ENCODE measurements at regions not wholly inside any gene's neighbourhood (a gene's known extent, or its start where the extent isn't known, plus 50 kb on each side); places are given as distances from the start of the nearest gene placed in this dataset.

- H3K27ac Mint-ChIP-seq (ENCODE audit: unreplicated experiment) = no peak overlapping the region
- H3K4me1 Mint-ChIP-seq (ENCODE audit: low read depth) = no peaks in the 10 kb centered on the region
- no peak overlapping the region for H3K4me3 Mint-ChIP-seq (ENCODE audit: unreplicated experiment)
- peaks cover 1% of the 10 kb centered on the region for H3K9me3 Mint-ChIP-seq (ENCODE audit: low read depth)
- no peaks in the 10 kb centered on the region for H3K36me3 Mint-ChIP-seq (ENCODE audit: low read depth)
- TF ChIP-seq CTCF (IDR thresholded peaks at IDR 0.05) = no peak
- no peaks in the 10 kb centered on the region for H3K27me3 Mint-ChIP-seq (ENCODE audit: low read depth)
- DNase-seq (ENCODE audit: low spot score) = no peak
These were observed 1660.3 kb downstream of the EFNB2 start for GRCh38 chr13:104875038-104875754.

GRCh38 chr13:104872153-104872552 is 1663.3 kb downstream of the EFNB2 start:
- Mint-ChIP-seq H3K9me3 (ENCODE audit: low read depth) (peaks cover 12% of the 10 kb centered on the region), H3K36me3 (ENCODE audit: low read depth) (no peaks in the 10 kb centered on the region), H3K27me3 (ENCODE audit: low read depth) (no peaks in the 10 kb centered on the region), H3K4me1 (ENCODE audit: low read depth) (no peaks in the 10 kb centered on the region), H3K27ac (ENCODE audit: unreplicated experiment) (no peak overlapping the region), H3K4me3 (ENCODE audit: unreplicated experiment) (no peak overlapping the region)
- no peak for DNase-seq (ENCODE audit: low spot score)
- no peak for TF ChIP-seq CTCF (IDR thresholded peaks at IDR 0.05)

- Mint-ChIP-seq H3K4me1 (ENCODE audit: low read depth) (no peaks in the 10 kb centered on the region), H3K27ac (ENCODE audit: unreplicated experiment) (no peak overlapping the region), H3K4me3 (ENCODE audit: unreplicated experiment) (no peak overlapping the region)
These were observed 1664.0 kb downstream of the EFNB2 start for GRCh38 chr13:104871456-104871855.

GRCh38 chr13:104869501-104869900 is 1666.0 kb downstream of the EFNB2 start:
- Mint-ChIP-seq H3K36me3 (ENCODE audit: low read depth) (no peaks in the 10 kb centered on the region), H3K27me3 (ENCODE audit: low read depth) (no peaks in the 10 kb centered on the region), H3K27ac (ENCODE audit: unreplicated experiment) (no peak overlapping the region), H3K9me3 (ENCODE audit: low read depth) (peaks cover 12% of the 10 kb centered on the region), H3K4me1 (ENCODE audit: low read depth) (no peaks in the 10 kb centered on the region), H3K4me3 (ENCODE audit: unreplicated experiment) (no peak overlapping the region)
- TF ChIP-seq CTCF (IDR thresholded peaks at IDR 0.05) = no peak
- DNase-seq (ENCODE audit: low spot score) = no peak

More at GRCh38 chr13:104871456-104871855, 1664.0 kb downstream of the EFNB2 start:
- peaks cover 12% of the 10 kb centered on the region for H3K9me3 Mint-ChIP-seq (ENCODE audit: low read depth)
- DNase-seq (ENCODE audit: low spot score) = no peak
- TF ChIP-seq CTCF (IDR thresholded peaks at IDR 0.05) = no peak
- H3K27me3 Mint-ChIP-seq (ENCODE audit: low read depth) = no peaks in the 10 kb centered on the region
- H3K36me3 Mint-ChIP-seq (ENCODE audit: low read depth) = no peaks in the 10 kb centered on the region

GRCh38 chr13:104868806-104869205 is 1666.7 kb downstream of the EFNB2 start:
- H3K9me3 Mint-ChIP-seq (ENCODE audit: low read depth) = peaks cover 12% of the 10 kb centered on the region
- H3K36me3 Mint-ChIP-seq (ENCODE audit: low read depth) = no peaks in the 10 kb centered on the region
- no peak for TF ChIP-seq CTCF (IDR thresholded peaks at IDR 0.05)
- no peaks in the 10 kb centered on the region for H3K4me1 Mint-ChIP-seq (ENCODE audit: low read depth)
- H3K27ac Mint-ChIP-seq (ENCODE audit: unreplicated experiment) = no peak overlapping the region
- no peak for DNase-seq (ENCODE audit: low spot score)
- H3K4me3 Mint-ChIP-seq (ENCODE audit: unreplicated experiment) = no peak overlapping the region
- no peaks in the 10 kb centered on the region for H3K27me3 Mint-ChIP-seq (ENCODE audit: low read depth)

Data from chondrocyte (in vitro differentiated cells).